DND-41 (cell line): ENCODE measurements at regions not wholly inside any gene's neighbourhood (a gene's known extent, or its start where the extent isn't known, plus 50 kb on each side); places are given as distances from the start of the nearest gene placed in this dataset.

Experiments used
- ATAC-seq: fragments of 200-7000 bp; cut with Tn5 transposase; 3 replicates; pipeline ENCODE4 v1.9.1; 2021; ENCODE audit warnings: low read depth; ENCODE audit not compliant: insufficient read depth
- DNase-seq: peaks from one replicate; pipeline ENCODE4 v3.0.0-alpha.2; 2020
- H2AFZ ChIP-seq: 2 replicates; pipeline ENCODE4 v1.6.0; 2012; ENCODE audit warnings: low read depth, low read length
- H3K27ac ChIP-seq: 2 replicates; pipeline ENCODE4 v1.5.1; 2012; ENCODE audit warnings: low read length, inconsistent platforms
- H3K27me3 ChIP-seq: fragments of 200-600 bp; sonication (generic); 2 replicates; pipeline ENCODE4 v1.6.0; 2012; ENCODE audit warnings: low read length, mild to moderate bottlenecking, inconsistent platforms; ENCODE audit not compliant: insufficient read depth, poor library complexity
- H3K36me3 ChIP-seq: 2 replicates; pipeline ENCODE4 v1.5.1; 2012; ENCODE audit warnings: low read length, inconsistent platforms; ENCODE audit not compliant: insufficient read depth
- H3K4me1 ChIP-seq: 2 replicates; pipeline ENCODE4 v1.5.1; 2012; ENCODE audit warnings: mild to moderate bottlenecking, low read length; ENCODE audit not compliant: insufficient read depth
- H3K4me2 ChIP-seq: 2 replicates; pipeline ENCODE4 v1.6.0; 2012; ENCODE audit warnings: mild to moderate bottlenecking, moderate library complexity, low read length, inconsistent platforms; ENCODE audit not compliant: insufficient read depth
- H3K4me3 ChIP-seq, 2 experiments: fragments of 200-600 bp in 1 of 2; shearing (Covaris generic) in 1 of 2; 2 replicates each; pipeline ENCODE4 v1.5.1; 2012 to 2016; ENCODE audit warnings: inconsistent platforms in 2 of 2, low read length in 2 of 2, mild to moderate bottlenecking in 2 of 2, low read depth in 1 of 2, moderate library complexity in 1 of 2
- H3K79me2 ChIP-seq: 2 replicates; pipeline ENCODE4 v1.6.0; 2012; ENCODE audit warnings: low read length, inconsistent platforms; ENCODE audit not compliant: insufficient read depth
- H3K9ac ChIP-seq: 2 replicates; pipeline ENCODE4 v1.6.0; 2012; ENCODE audit warnings: low read depth, mild to moderate bottlenecking, inconsistent platforms, low read length, moderate library complexity
- H3K9me3 ChIP-seq: 2 replicates; pipeline ENCODE4 v1.5.1; 2012; ENCODE audit warnings: low read length, moderate library complexity, mild to moderate bottlenecking, inconsistent platforms; ENCODE audit not compliant: insufficient read depth, severe bottlenecking
- H4K20me1 ChIP-seq: 2 replicates; pipeline ENCODE4 v1.6.0; 2012; ENCODE audit warnings: low read length; ENCODE audit not compliant: insufficient read depth
- CTCF ChIP-seq: IDR thresholded peaks from 2 replicates; pipeline ENCODE4 v1.5.1; 2012; ENCODE audit warnings: borderline replicate concordance, low read length, moderate library complexity, mild to moderate bottlenecking; ENCODE audit not compliant: poor library complexity, severe bottlenecking; ENCODE audit errors: extremely low read depth
- EZH2 ChIP-seq: IDR thresholded peaks from 3 replicates; pipeline ENCODE4 v1.6.1; 2012; ENCODE audit warnings: borderline replicate concordance, low read depth, mild to moderate bottlenecking, moderate library complexity, low read length, inconsistent platforms; ENCODE audit not compliant: severe bottlenecking

- no peak for TF ChIP-seq EZH2
- peak; percentile 84 for TF ChIP-seq CTCF
- Histone ChIP-seq H3K4me1 (peaks cover 15% of the 10 kb centered on the region), H3K4me3 (no peak overlapping the region), H3K27ac (no peak overlapping the region), H3K9me3 (no peaks in the 10 kb centered on the region), H2AFZ (peak overlapping the region; percentile 36; the same call in 1 of the 2 replicates), H3K36me3 (no peaks in the 10 kb centered on the region), H3K79me2 (no peaks in the 10 kb centered on the region), H3K4me2 (peak overlapping the region; percentile 28; the same call in 1 of the 2 replicates), H3K9ac (no peak overlapping the region), H3K27me3 (no peaks in the 10 kb centered on the region), H4K20me1 (no peaks in the 10 kb centered on the region)
- ATAC-seq = peak; percentile 67
- DNase-seq = peak; percentile 65
Measured at GRCh38 chr1:192445839-192446489, 129.2 kb downstream of the RGS21 start.

GRCh38 chr1:192448026-192448578 lies 127.5 kb upstream of the RGS1 start:
- DNase-seq (no peak), ATAC-seq (no peak)
- Histone ChIP-seq H3K4me1 (peaks cover 10% of the 10 kb centered on the region), H4K20me1 (no peaks in the 10 kb centered on the region), H3K9me3 (no peaks in the 10 kb centered on the region), H3K79me2 (no peaks in the 10 kb centered on the region), H3K4me3 (no peak overlapping the region), H3K9ac (no peak overlapping the region), H2AFZ (no peak overlapping the region), H3K27ac (no peak overlapping the region), H3K27me3 (no peaks in the 10 kb centered on the region), H3K4me2 (no peak overlapping the region), H3K36me3 (no peaks in the 10 kb centered on the region)
- TF ChIP-seq CTCF = no peak
- no peak for TF ChIP-seq EZH2

GRCh38 chr1:192453360-192453992 lies 122.1 kb upstream of the RGS1 start:
- Histone ChIP-seq H3K4me2 (no peak overlapping the region), H3K4me1 (no peaks in the 10 kb centered on the region), H3K27me3 (no peaks in the 10 kb centered on the region), H4K20me1 (no peaks in the 10 kb centered on the region), H3K4me3 (no peak overlapping the region), H3K27ac (no peak overlapping the region), H2AFZ (no peak overlapping the region), H3K9ac (no peak overlapping the region), H3K79me2 (no peaks in the 10 kb centered on the region), H3K9me3 (no peaks in the 10 kb centered on the region), H3K36me3 (no peaks in the 10 kb centered on the region)
- DNase-seq (no peak), ATAC-seq (no peak)
- TF ChIP-seq EZH2 (no peak), CTCF (no peak)
